ENCODE measurements at regions not wholly inside any gene's neighbourhood (a gene's known extent, or its start where the extent isn't known, plus 50 kb on each side); places are given as distances from the start of the nearest gene placed in this dataset.
"Not testable (repeated sequence)": the region's sequence is repeated elsewhere in the genome, so short reads cannot be mapped to it uniquely, and the experiment has no call there.

DNA sequence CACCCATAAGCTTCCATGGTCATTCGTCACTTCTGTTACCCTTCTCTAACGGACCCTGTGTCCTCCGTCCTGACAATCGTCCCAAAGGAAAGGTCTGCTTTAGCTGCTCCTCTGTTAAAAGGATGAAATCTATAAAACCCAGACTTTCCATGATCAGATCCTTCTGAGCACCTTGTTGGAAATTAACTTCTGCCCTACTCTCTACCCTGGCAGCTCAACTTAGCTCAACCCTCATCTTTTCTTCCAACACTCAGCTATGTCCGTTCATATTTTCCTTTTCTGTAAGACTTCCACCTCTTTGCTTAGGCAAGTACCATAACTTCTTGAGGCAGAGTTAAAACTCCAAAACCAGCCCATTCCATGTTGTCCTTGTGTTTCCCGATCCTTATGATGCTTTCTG is 205.4 kb downstream of the SPATA31A6 start:
- Histone ChIP-seq H3K9me3 (replicated peaks; ENCODE audit: control insufficient read depth, insufficient read depth, low read depth, low read length) (no peaks in the 10 kb centered on the region), H3K36me3 (ENCODE audit: control insufficient read depth, insufficient read depth, low read length) (no peaks in the 10 kb centered on the region), H3K9me1 (ENCODE audit: control insufficient read depth, insufficient read depth, low read length) (no peaks in the 10 kb centered on the region), H3K79me2 (ENCODE audit: control insufficient read depth, insufficient read depth, low read length) (no peaks in the 10 kb centered on the region), H3K27ac (ENCODE audit: extremely low read depth, low read depth, low read length) (no peak overlapping the region), H2AFZ (ENCODE audit: low read depth, low read length) (no peak overlapping the region), H3K4me3 (no peak overlapping the region), H3K4me2 (ENCODE audit: insufficient read depth, low read length) (no peak overlapping the region), H4K20me1 (replicated peaks; ENCODE audit: control insufficient read depth, insufficient read depth, low read length) (no peaks in the 10 kb centered on the region), H3K4me1 (replicated peaks in 1 of 2; ENCODE audit: control insufficient read depth in 2 of 2, insufficient read depth in 2 of 2, low read length in 2 of 2) (no peaks in the 10 kb centered on the region), H3K27me3 (ENCODE audit: control insufficient read depth in 2 of 2, insufficient read depth in 2 of 2, low read length in 2 of 2) (peaks cover 4 to 9% of the 10 kb centered on the region in 2 experiments; a peak in 3 of 5 replicates), H3K9ac (ENCODE audit: insufficient read depth in 1 of 2, low read depth in 2 of 2, low read length in 2 of 2) (no peak overlapping the region)
- FAIRE-seq (no peak), ATAC-seq (no peak), DNase-seq (ENCODE audit: extremely low read depth in 1 of 4, low spot score in 3 of 4) (peak in 1 of 4 experiments; percentile 5)
- in situ Hi-C loops (cut with MboI) (no loop called here), intact Hi-C loops (cut with micrococcal nuclease) (no loop called here)
- no TSS peak for BruUV-seq (replicated peaks)
- under 1% methylated on average over 6 of the region's 6 CpGs for WGBS (ENCODE audit: insufficient coverage, low coverage, missing lambda C conversion rate)
- CTCF ChIA-PET (ENCODE audit: low intra/inter-chr PET ratio): no interaction called here
- TF ChIP-seq, protein P1, sequence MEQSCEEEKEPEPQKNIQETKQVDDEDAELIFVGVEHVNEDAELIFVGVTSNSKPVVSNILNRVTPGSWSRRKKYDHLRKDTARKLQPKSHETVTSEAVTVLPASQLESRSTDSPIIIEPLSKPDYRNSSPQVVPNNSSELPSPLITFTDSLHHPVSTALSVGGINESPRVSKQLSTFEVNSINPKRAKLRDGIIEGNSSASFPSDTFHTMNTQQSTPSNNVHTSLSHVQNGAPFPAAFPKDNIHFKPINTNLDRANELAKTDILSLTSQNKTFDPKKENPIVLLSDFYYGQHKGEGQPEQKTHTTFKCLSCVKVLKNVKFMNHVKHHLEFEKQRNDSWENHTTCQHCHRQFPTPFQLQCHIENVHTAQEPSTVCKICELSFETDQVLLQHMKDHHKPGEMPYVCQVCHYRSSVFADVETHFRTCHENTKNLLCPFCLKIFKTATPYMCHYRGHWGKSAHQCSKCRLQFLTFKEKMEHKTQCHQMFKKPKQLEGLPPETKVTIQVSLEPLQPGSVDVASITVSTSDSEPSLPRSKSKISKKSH (CRISPR knock-in tag; IDR thresholded peaks at IDR 0.05): no peak
- TF ChIP-seq ZNF274 (IDR thresholded peaks at IDR 0.05; ENCODE audit: borderline replicate concordance, low read depth, low read length) (no peak), GATAD2B (IDR thresholded peaks at IDR 0.05; ENCODE audit: borderline replicate concordance) (no peak)
- POLR2A ChIA-PET: no interaction called here

DNA sequence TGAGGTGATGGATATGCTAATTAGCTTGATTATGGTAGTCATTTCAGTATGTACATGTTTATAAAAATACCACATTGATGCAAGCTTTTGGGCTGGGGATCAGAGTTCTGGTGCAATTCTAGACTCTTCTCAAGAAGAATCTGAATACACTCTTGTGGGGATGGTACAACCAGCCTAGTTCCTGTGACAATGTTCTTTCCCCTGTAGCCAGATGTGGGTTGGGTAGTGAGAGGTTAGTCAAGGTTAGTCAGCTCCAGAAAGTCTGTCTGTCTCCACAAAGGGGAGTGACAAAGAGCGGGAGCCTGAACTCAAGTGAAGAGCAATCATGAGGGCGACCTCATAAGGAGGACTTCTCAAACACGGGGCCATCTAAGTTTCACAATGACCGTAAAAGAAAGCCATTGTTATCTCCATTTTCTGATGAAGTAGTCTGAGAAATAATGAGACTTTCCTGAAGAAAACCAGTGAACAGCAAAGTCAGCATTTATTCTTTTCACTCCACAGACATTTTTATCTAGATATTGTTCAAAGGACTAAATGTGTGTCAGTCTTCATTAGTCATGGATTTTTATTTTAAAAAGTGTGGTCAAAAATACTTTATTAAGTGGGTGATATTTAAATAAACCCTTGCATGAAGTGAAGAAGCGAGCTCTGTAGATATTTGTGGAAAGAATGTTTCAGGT is 209.5 kb downstream of the SPATA31A6 start:
- H3K9me1 ChIP-seq (ENCODE audit: control insufficient read depth, insufficient read depth, low read length); DNase-seq (ENCODE audit: extremely low read depth in 1 of 4, low spot score in 3 of 4); intact Hi-C loops (cut with micrococcal nuclease); ATAC-seq; H3K9me3 ChIP-seq (replicated peaks; ENCODE audit: control insufficient read depth, insufficient read depth, low read depth, low read length); H4K20me1 ChIP-seq (replicated peaks; ENCODE audit: control insufficient read depth, insufficient read depth, low read length); POLR2A ChIA-PET; in situ Hi-C loops (cut with MboI); H3K4me1 ChIP-seq (replicated peaks in 1 of 2; ENCODE audit: control insufficient read depth in 2 of 2, insufficient read depth in 2 of 2, low read length in 2 of 2); H3K4me3 ChIP-seq; BruUV-seq (replicated peaks); CTCF ChIA-PET (ENCODE audit: low intra/inter-chr PET ratio); H3K27ac ChIP-seq (ENCODE audit: extremely low read depth, low read depth, low read length); FAIRE-seq; H3K79me2 ChIP-seq (ENCODE audit: control insufficient read depth, insufficient read depth, low read length); H3K36me3 ChIP-seq (ENCODE audit: control insufficient read depth, insufficient read depth, low read length); H3K4me2 ChIP-seq (ENCODE audit: insufficient read depth, low read length); H3K27me3 ChIP-seq (ENCODE audit: control insufficient read depth in 2 of 2, insufficient read depth in 2 of 2, low read length in 2 of 2); H3K9ac ChIP-seq (ENCODE audit: insufficient read depth in 1 of 2, low read depth in 2 of 2, low read length in 2 of 2); H2AFZ ChIP-seq (ENCODE audit: low read depth, low read length): not testable (repeated sequence)
- 6% methylated on average over 3 of the region's 5 CpGs for WGBS (ENCODE audit: insufficient coverage, low coverage, missing lambda C conversion rate)
- peak; percentile 30; the same call in 1 of the 2 replicates for TF ChIP-seq MAFK (IDR thresholded peaks at IDR 0.05; ENCODE audit: low read length)
- peak; percentile 35 for TF ChIP-seq MAFF (IDR thresholded peaks at IDR 0.05; ENCODE audit: low read length)
- TF ChIP-seq ZNF316 (IDR thresholded peaks at IDR 0.05): peak; percentile 68
- TF ChIP-seq C11orf30 (IDR thresholded peaks at IDR 0.05; ENCODE audit: low read depth): 0 out of 2 replicates have a peak, but pooled peaks have one; percentile 24
- TF ChIP-seq MAFG (tag; conservative IDR thresholded peaks at IDR 0.05): 0 out of 2 replicates have a peak, but pooled peaks have one; percentile 25
